Gastroesophageal sphincter (tissue), 4 donors: ENCODE measurements at regions not wholly inside any gene's neighbourhood (a gene's known extent, or its start where the extent isn't known, plus 50 kb on each side); places are given as distances from the start of the nearest gene placed in this dataset.

Experiments used
- ATAC-seq: fragments of 150-250 bp; one replicate; pipeline ENCODE4 v1.9.1; 2016; ENCODE audit warnings: mild to moderate bottlenecking, moderate library complexity
- H3K27ac ChIP-seq, 4 donors: fragments of 200-600 bp; sonication (generic) in 3 of 4; 1 replicate in 3 of 4; 2 replicates in 1 of 4; pipeline ENCODE4 v1.5.1; 2016 to 2019
- H3K27me3 ChIP-seq: fragments of 200-600 bp; sonication (generic); one replicate; pipeline ENCODE4 v1.5.1; 2019
- H3K36me3 ChIP-seq, 2 donors: fragments of 200-600 bp; sonication (generic); one replicate each; pipeline ENCODE4 v1.5.1; 2019; ENCODE audit warnings: control low read depth in 1 of 2
- H3K4me1 ChIP-seq, 3 donors: fragments of 200-600 bp; sonication (generic); 1 replicate in 2 of 3; 2 replicates in 1 of 3; pipeline ENCODE4 v1.5.1; 2016 to 2019; ENCODE audit warnings: control low read depth in 2 of 3
- H3K4me3 ChIP-seq, 2 donors: fragments of 200-600 bp; sonication (generic); one replicate each; pipeline ENCODE4 v1.5.1; 2019; ENCODE audit warnings: mild to moderate bottlenecking in 1 of 2, moderate library complexity in 1 of 2
- H3K9me3 ChIP-seq, 3 donors: fragments of 200-600 bp; sonication (generic); one replicate each; pipeline ENCODE4 v1.5.1; 2017 to 2019; ENCODE audit warnings: control low read depth in 2 of 3
- CTCF ChIP-seq, 4 experiments: fragments of 200-600 bp in 2 of 4; fragments of 450-650 bp in 2 of 4; sonication (generic) in 1 of 4; IDR thresholded peaks; one replicate each; pipeline ENCODE4 v1.5.1; 2017 to 2019; ENCODE audit warnings: antibody characterized with exemption in 4 of 4, mild to moderate bottlenecking in 2 of 4, moderate library complexity in 2 of 4
- EP300 ChIP-seq: sonication (generic); formaldehyde crosslinking; IDR thresholded peaks from one replicate; pipeline ENCODE4 v1.6.1; 2017; ENCODE audit warnings: antibody characterized with exemption, mild to moderate bottlenecking
- POLR2A ChIP-seq, 2 donors: fragments of 450-650 bp; IDR thresholded peaks; one replicate each; pipeline ENCODE4 v1.6.1; 2017; ENCODE audit warnings: antibody characterized with exemption in 2 of 2, mild to moderate bottlenecking in 2 of 2, moderate library complexity in 1 of 2
- POLR2AphosphoS5 ChIP-seq: sonication (generic); formaldehyde crosslinking; IDR thresholded peaks from one replicate; pipeline ENCODE4 v1.6.1; 2017; ENCODE audit warnings: antibody characterized with exemption
- WGBS, 2 donors: methylation state at CpG; one replicate each; pipeline ENCODE4 v1.1.5; 2018; ENCODE audit warnings: low coverage in 1 of 2; 5-methylcytosine and 5-hydroxymethylcytosine counted together

DNA sequence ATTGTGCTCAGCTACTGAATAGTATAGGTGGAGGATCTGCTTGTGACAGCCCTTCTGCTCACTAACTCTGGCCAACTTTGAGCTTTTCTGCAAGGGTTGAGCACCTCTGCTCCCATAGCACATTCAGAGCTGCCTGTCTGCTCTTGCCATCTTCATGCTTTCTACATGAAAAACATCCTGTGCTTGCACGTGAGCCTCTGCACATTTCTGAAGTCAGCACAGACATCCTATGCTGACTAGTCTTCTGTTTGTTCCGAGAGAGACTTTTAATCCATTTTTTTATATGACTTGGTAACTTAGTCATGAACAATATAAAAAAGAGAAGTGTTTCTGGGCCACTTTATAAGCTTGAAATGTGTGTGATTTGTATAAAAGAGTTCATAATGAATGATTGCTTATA lies 969.3 kb downstream of the TMTC2 start:
- Histone ChIP-seq H3K36me3 (no peaks in the 10 kb centered on the region), H3K27ac (no peak overlapping the region), H3K4me3 (no peak overlapping the region), H3K27me3 (no peaks in the 10 kb centered on the region), H3K9me3 (peaks cover 0 to 14% (median 0%) of the 10 kb centered on the region in 3 donors), H3K4me1 (no peaks in the 10 kb centered on the region)
- 57 to 100% methylated on average over 1 to 2 of the region's 2 CpGs for WGBS, 2 donors
- TF ChIP-seq POLR2A (IDR thresholded peaks at IDR 0.05), result no peak
- no peak for TF ChIP-seq EP300
- no peak for TF ChIP-seq POLR2AphosphoS5
- ATAC-seq, result no peak

GRCh38 chr12:83642205-83642604 lies 955.5 kb downstream of the TMTC2 start:
- TF ChIP-seq POLR2AphosphoS5, result no peak
- ATAC-seq, result no peak
- Histone ChIP-seq H3K4me3 (no peak overlapping the region), H3K4me1 (no peaks in the 10 kb centered on the region), H3K9me3 (no peaks in the 10 kb centered on the region), H3K27ac (no peak overlapping the region), H3K27me3 (no peaks in the 10 kb centered on the region), H3K36me3 (no peaks in the 10 kb centered on the region)
- WGBS, 2 donors, result 100% methylated on average over 1 of the region's 3 CpGs

GRCh38 chr12:83641789-83642188 lies 955.1 kb downstream of the TMTC2 start:
- Histone ChIP-seq H3K36me3 (no peaks in the 10 kb centered on the region), H3K27ac (no peak overlapping the region), H3K27me3 (no peaks in the 10 kb centered on the region), H3K9me3 (no peaks in the 10 kb centered on the region), H3K4me1 (no peaks in the 10 kb centered on the region), H3K4me3 (no peak overlapping the region)
- 89% methylated on average over 1 of the region's 3 CpGs; no CpG with 5 or more reads in 1 of the 2 donors for WGBS, 2 donors
- peak; percentile 13 for ATAC-seq
- TF ChIP-seq CTCF (IDR thresholded peaks at IDR 0.05), result no peak

- Histone ChIP-seq H3K27me3 (no peaks in the 10 kb centered on the region), H3K4me3 (no peak overlapping the region), H3K9me3 (no peaks in the 10 kb centered on the region), H3K4me1 (no peaks in the 10 kb centered on the region), H3K36me3 (no peaks in the 10 kb centered on the region), H3K27ac (no peak overlapping the region)
- no peak for ATAC-seq
- TF ChIP-seq CTCF (IDR thresholded peaks at IDR 0.05) (no peak), POLR2AphosphoS5 (no peak), EP300 (no peak), POLR2A (IDR thresholded peaks at IDR 0.05) (no peak)
- 64 to 86% methylated on average over 4 of the region's 4 CpGs for WGBS, 2 donors
These were observed 948.1 kb downstream of the TMTC2 start for GRCh38 chr12:83634726-83635267.

- Histone ChIP-seq H3K36me3 (no peaks in the 10 kb centered on the region), H3K27ac (no peak overlapping the region), H3K4me1 (no peaks in the 10 kb centered on the region), H3K4me3 (no peak overlapping the region), H3K9me3 (no peaks in the 10 kb centered on the region), H3K27me3 (no peaks in the 10 kb centered on the region)
- 60% methylated on average over 1 of the region's 1 CpG; no CpG with 5 or more reads in 1 of the 2 donors for WGBS, 2 donors
- TF ChIP-seq EP300, result no peak
- no peak for TF ChIP-seq POLR2AphosphoS5
- no peak for TF ChIP-seq CTCF (IDR thresholded peaks at IDR 0.05)
- TF ChIP-seq POLR2A (IDR thresholded peaks at IDR 0.05), result no peak
- no peak for ATAC-seq
These were observed 943.8 kb downstream of the TMTC2 start for GRCh38 chr12:83630526-83630925.

- H3K27me3 ChIP-seq, result no peaks in the 10 kb centered on the region
- no peak overlapping the region for H3K4me3 ChIP-seq
- ATAC-seq, result no peak
- no peaks in the 10 kb centered on the region for H3K9me3 ChIP-seq
- TF ChIP-seq EP300, result no peak
- TF ChIP-seq POLR2A (IDR thresholded peaks at IDR 0.05), result no peak
- no peak for TF ChIP-seq POLR2AphosphoS5
- no peak for TF ChIP-seq CTCF (IDR thresholded peaks at IDR 0.05)
- no peak overlapping the region for H3K27ac ChIP-seq
- 71 to 86% methylated on average over 2 of the region's 3 CpGs for WGBS, 2 donors
- H3K36me3 ChIP-seq, result no peaks in the 10 kb centered on the region
- no peaks in the 10 kb centered on the region for H3K4me1 ChIP-seq
These were observed 943.2 kb downstream of the TMTC2 start for GRCh38 chr12:83629931-83630330.
